ENCODE measurements at regions not wholly inside any gene's neighbourhood (a gene's known extent, or its start where the extent isn't known, plus 50 kb on each side); places are given as distances from the start of the nearest gene placed in this dataset.

DNA sequence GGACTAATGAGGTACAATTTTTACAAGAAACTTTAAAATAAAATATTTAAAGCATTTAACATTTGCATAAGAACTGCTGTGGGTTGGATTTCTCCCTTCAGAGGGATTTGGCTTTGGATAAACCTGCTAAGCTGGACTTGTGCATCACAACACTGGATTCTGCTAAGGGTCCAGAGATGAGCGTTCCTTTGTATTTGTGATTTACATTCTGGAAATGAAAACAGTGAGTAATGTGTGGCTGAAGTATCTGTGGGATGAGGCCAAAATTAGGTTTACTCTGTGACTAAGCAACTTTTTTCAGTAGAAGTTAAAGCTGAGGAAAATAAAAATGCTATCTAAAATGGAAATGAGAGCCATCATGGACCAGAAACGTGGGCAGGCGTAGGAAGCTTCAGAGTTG, 494.3 kb downstream of the EPM2A start:
- peak; percentile 62 for DNase-seq (ENCODE audit: low read depth)

DNA sequence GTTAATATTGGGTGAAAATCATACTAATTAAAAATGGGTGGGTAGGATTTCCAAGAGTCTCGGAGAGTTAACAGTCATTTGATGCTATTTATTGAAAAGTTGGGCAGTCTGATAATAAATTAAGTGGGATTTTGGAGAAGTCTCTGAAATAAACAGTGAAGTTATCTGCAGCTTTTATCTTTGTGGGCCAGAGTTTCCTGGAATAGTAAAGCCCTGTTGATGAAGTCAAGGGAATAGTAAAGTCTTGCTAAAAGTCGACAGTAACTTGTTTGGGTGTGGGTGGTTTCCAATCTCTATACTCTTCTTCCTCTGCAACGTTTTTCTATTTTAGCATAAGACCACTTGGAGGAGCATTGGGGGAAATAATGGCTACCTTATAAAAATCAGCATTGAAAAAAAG, 493.6 kb downstream of the EPM2A start:
- no peak for DNase-seq (ENCODE audit: low read depth)

DNA sequence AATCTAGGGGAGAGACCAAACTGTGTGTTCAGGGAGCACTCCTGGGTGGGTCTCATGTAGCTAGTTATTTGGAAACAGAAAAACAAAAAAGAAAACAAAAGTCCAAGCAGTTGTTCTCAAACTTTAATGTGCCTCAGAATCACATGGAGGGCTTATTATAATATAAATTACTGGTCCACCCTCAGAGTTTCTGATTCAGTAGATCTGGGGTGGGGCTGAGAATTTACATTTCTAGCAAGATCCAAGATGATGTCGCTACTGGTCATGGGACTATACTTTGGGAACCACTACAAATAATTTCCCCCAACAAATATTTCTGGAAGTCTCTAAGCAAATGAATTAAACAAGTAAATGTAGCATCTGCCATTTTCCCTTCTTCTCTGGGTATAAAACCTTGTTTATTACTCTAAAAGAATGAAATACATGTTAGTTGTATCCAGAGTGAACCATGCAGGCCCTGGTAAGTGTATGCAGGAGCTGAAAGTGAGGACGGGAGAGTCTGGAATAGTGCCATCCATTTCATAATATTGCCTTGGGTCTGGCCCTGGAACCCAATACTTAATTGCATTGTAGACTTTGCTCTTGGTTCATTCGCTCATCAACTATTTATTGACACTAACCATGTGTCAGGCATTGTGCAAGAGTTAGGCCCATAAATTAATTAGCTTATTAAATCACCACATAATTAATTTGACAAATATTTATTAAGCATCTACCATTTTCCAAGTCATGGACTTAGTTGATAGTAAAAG, 490.8 kb downstream of the EPM2A start:
- DNase-seq (ENCODE audit: low read depth): no peak

GRCh38 chr6:145245119-145245518, 490.2 kb downstream of the EPM2A start:
- DNase-seq (ENCODE audit: low read depth): peak; percentile 18

DNA sequence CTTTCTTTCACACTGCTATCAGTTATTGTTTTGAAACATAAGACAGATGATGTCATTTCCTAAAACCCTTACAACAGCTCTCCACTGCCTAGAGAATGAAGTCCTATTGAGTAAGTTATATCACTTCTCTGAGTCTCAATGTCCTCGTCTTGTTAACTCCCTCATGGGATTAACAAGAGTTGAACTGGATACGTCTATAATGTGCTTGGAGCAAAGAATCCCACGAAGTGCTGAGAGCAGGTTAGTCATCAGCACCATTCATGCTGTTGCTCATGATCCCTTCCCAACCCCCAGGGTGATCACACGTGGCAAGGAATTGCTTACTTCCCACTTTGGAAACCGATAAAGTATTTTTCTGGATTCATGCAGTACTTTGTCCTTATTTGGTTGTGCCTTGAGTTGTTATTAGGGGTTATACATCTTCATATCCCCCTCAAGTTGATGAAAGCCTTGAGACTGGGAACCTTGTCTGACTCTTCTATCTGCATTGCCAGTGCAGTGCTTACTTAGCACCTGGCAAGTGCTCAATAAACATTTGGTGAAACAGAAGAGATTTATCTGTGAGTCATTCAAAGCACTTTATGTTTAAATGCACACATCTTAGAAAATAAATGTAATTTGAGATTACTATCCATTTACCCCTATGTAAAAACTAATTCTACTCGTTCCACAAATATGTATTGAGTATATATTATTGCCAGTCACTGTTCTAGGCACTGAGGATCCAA, 487.5 kb downstream of the EPM2A start:
- peak; percentile 76 for DNase-seq (ENCODE audit: low read depth)

DNA sequence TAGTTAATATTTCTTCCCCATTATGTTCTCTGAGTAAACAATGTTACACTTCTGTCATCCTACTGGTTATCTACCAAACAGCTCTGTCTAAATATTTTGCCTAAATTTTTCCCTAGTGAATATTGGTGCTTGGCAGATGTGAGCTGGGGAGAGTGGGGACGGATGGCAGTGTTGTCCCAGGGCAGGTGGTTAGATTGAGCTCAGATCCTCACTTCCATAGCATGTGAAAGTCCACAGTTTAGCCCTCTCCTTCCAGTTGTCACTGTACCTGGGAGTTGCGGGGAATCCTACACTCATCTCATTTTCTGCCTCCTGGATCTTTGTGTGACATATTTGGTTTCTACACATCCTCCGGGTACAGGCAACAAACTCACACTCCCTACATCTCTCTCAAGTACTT, 484.9 kb downstream of the EPM2A start:
- DNase-seq (ENCODE audit: low read depth): no peak

DNA sequence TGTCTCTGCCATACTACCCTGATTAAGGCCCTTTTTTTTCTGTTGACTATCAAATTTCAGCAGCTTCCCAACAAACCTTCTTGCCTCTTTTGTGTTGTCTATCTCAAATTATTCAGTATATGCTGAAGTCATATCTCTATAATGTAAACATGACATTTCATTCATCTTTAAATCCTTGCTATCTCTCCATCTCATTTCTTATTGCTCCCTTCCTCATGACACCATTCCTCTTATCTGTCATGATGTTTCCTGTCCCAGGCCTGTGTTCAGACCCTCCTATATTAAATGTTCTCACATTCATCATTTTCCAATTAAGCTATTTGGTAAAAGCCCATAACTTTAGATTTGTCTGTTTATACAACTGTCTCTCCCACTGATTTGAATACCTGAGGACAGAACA, 482.6 kb downstream of the EPM2A start:
- DNase-seq (ENCODE audit: low read depth): no peak

GRCh38 chr6:145254649-145255401, 480.5 kb downstream of the EPM2A start:
- DNase-seq (ENCODE audit: low read depth): no peak

DNA sequence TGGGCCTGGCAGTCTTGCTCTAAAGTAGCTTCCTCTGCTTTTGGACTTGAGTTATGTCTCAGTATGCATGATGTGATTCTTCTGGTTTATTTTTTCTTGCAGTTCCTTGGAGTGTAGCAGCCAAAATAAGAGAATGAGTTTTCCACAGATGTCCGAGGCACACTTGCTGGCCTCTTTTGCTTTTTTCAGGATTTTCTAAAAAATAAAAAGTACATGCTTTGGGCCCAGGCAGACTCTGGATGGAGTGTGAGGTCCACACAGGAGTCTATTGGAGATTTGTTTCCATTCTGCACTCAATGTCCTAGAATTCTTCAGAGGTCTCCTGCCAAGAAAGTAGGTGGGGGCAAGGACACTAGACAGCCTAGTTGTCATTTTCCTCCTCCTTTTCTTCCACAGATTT, 477.6 kb downstream of the EPM2A start:
- DNase-seq (ENCODE audit: low read depth): no peak

GRCh38 chr6:145258122-145258521, 477.2 kb downstream of the EPM2A start:
- DNase-seq (ENCODE audit: low read depth): no peak

DNA sequence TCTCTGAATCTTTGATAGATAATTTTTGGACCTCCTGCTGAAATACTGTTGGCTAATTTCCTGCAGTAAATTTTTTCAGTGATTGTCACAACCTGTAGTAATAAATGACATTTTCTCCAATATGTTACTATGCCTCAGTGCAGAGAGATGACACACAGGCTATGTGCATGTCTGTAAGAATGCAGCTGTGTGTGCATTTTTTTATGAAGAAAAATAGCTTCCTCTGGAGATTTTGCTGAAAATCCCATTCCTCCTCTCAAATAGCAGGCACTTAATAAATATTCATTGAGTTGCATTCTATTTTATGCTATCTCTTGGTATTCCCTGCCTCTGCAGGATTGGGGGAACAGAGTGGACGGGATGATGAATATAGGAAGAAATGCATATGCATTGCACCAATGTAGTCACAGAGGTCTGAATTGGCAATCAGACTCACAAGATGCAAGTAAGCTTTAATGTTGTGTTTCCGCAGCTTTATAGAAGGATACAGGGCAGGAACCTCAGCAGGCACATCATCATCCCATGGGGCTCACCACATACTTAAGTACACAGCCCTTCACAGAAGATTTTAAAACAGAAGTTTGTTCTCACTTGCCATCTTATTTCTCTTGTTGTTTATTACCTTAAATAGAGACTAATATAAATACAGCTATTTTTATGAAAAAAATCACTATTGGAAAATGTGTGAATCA, 474.7 kb downstream of the EPM2A start:
- DNase-seq (ENCODE audit: low read depth): no peak

DNA sequence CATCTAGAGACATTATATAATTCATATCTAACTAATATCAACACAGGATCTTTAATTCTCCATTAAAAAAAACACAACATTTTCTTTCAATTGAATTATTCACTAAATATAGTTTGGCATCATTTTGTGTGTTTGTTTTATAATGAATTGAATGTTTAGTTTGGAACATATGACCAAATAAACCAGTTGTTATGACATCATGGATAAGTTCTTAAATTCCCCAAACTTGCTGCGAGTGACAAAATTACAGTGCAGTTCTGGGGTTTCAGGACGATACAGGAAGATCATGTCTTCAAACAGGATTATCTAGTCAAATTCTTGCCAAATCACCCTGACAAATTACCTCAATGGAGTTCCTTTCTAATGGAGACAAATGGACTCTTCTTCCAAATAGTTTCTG, 473.6 kb downstream of the EPM2A start:
- DNase-seq (ENCODE audit: low read depth): no peak

GRCh38 chr6:145262771-145263170, 472.5 kb downstream of the EPM2A start:
- DNase-seq (ENCODE audit: low read depth): no peak

- DNase-seq (ENCODE audit: low read depth): no peak
Observed at GRCh38 chr6:145263778-145264211, 471.5 kb downstream of the EPM2A start.

- DNase-seq (ENCODE audit: low read depth): no peak
Observed at GRCh38 chr6:145266432-145267075, 468.8 kb downstream of the EPM2A start.

DNA sequence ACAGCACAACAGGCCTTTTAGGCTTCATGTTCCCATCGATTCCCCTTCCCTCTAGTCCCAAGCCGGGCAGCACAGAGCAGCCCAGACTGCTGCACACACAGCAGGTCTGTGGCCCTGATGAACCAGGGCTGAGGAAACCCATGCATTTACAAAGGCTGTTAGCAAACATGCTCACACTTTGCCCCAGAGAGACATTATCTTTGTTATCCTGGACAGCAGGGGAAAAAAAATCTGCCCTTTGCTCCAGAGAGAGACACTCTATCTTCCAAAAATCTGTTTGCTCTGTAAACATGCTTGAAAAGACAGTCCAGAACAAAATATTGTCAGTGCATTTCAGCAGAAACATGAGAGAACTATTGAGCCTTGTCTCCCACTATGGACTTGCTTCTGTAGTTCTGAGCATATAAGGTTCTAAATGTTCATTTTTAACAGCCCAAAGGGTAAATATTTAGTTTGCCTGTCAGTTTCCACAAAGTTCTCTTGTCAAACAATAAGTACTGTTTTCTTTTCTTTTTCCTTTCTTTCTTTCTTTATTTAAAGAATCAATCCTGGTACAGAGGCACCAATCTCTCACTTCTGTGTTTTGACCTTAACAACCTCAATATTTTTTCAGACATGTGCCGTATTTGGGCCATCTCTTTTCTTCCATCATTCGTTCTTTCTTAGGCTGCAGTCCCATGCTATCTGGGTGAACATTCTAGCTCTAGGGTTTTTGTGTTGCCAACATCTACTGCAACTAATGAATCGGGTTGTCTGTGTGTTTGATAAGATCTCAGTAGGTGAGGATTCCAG, 468.0 kb downstream of the EPM2A start:
- DNase-seq (ENCODE audit: low read depth): no peak

- DNase-seq (ENCODE audit: low read depth): no peak
Observed at GRCh38 chr6:145270464-145270863, 464.9 kb downstream of the EPM2A start.

- no peak for DNase-seq (ENCODE audit: low read depth)
Observed at GRCh38 chr6:145271040-145271439, 464.3 kb downstream of the EPM2A start.

DNA sequence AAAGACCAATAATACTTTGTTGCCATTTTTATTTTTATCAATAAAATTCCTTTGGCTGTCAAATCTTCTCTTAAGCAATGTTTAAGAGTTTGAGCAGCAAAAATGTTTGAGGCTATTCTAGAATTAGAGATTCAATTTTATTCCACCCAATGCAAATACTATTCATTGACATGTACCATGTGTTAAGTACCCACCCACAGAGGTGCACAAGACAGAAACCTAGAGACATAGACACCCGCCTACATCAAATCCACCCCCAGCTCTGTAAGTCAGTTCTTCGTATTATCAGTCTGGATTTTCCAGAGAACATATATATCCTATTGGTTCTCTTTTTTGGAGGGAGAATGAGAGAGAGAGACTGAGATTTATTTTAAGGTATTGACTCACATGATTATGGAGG, 463.7 kb downstream of the EPM2A start:
- no peak for DNase-seq (ENCODE audit: low read depth)

DNA sequence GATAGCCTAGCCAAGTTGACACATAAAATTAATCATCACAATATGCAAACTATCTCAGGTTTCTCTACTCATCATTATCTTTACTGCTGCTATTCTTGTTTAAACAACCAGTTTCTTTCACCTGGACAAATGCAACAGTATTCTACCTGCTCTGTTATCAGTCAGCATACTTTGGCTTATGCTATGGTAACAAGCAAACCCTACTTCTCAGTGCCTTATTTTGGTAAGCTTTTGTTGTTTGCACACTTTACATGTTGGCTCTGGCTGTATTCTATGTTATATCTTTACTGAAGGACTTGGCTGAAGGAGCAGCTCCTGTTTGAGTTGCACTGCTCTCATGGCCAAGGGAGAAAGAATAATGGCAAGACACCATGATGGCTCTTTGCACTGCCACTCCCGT, 463.1 kb downstream of the EPM2A start:
- DNase-seq (ENCODE audit: low read depth): no peak

GRCh38 chr6:145273136-145273535, 462.2 kb downstream of the EPM2A start:
- no peak for DNase-seq (ENCODE audit: low read depth)

Data from stromal cell of bone marrow (primary cell).